HEK293T (cell line): ENCODE measurements at regions not wholly inside any gene's neighbourhood (a gene's known extent, or its start where the extent isn't known, plus 50 kb on each side); places are given as distances from the start of the nearest gene placed in this dataset.

Source experiments
- CTCF ChIA-PET: fragments of 350-600 bp; formaldehyde crosslinking; extraction: SDS; loops from one replicate; lab custom pipeline; 2021; ENCODE audit warnings: antibody characterized with exemption, inconsistent platforms; lab: Yijun Ruan, JAX
- POLR2A ChIA-PET: fragments of 350-600 bp; formaldehyde crosslinking; extraction: SDS; loops from one replicate; lab custom pipeline; 2020; ENCODE audit warnings: antibody characterized with exemption, inconsistent platforms; lab: Yijun Ruan, JAX
- DNase-seq: peaks from one replicate; pipeline ENCODE4 v3.0.0; 2012; ENCODE audit warnings: mixed read lengths; ENCODE audit errors: extremely low spot score
- ARNT ChIP-seq: fragments of 450-650 bp; IDR thresholded peaks from 2 replicates; pipeline ENCODE4 v1.6.1; 2017; ENCODE audit warnings: mild to moderate bottlenecking
- BHLHE40 ChIP-seq: fragments of 450-650 bp; IDR thresholded peaks from 2 replicates; pipeline ENCODE4 v1.6.1; 2016; ENCODE audit warnings: mild to moderate bottlenecking, moderate library complexity, borderline replicate concordance
- CTBP1 ChIP-seq: fragments of 450-650 bp; IDR thresholded peaks from 2 replicates; pipeline ENCODE4 v1.6.1; 2016; ENCODE audit warnings: borderline replicate concordance
- ELF4 ChIP-seq: fragments of 450-650 bp; IDR thresholded peaks from 2 replicates; pipeline ENCODE4 v1.6.1; 2017; ENCODE audit warnings: antibody characterized with exemption
- FOXA1 ChIP-seq: fragments of 450-650 bp; IDR thresholded peaks from 2 replicates; pipeline ENCODE4 v1.6.1; 2016; ENCODE audit warnings: mild to moderate bottlenecking
- FOXK2 ChIP-seq: fragments of 450-650 bp; IDR thresholded peaks from 2 replicates; pipeline ENCODE4 v1.6.1; 2016; ENCODE audit warnings: mild to moderate bottlenecking
- FOXM1 ChIP-seq: fragments of 450-650 bp; IDR thresholded peaks from 2 replicates; pipeline ENCODE4 v1.6.1; 2017; ENCODE audit warnings: mild to moderate bottlenecking, borderline replicate concordance
- HDGF ChIP-seq: fragments of 450-650 bp; IDR thresholded peaks from 2 replicates; pipeline ENCODE4 v1.6.1; 2017; ENCODE audit warnings: antibody characterized with exemption, borderline replicate concordance
- L3MBTL2 ChIP-seq: fragments of 450-650 bp; conservative IDR thresholded peaks from 2 replicates; pipeline ENCODE4 v1.6.1; 2016; ENCODE audit warnings: mild to moderate bottlenecking
- LEF1 ChIP-seq: fragments of 450-650 bp; IDR thresholded peaks from 2 replicates; pipeline ENCODE4 v1.6.1; 2017; ENCODE audit warnings: mild to moderate bottlenecking, borderline replicate concordance
- NFRKB ChIP-seq: fragments of 450-650 bp; IDR thresholded peaks from 2 replicates; pipeline ENCODE4 v1.6.1; 2016; ENCODE audit warnings: mild to moderate bottlenecking, moderate library complexity
- SP1 ChIP-seq: fragments of 450-650 bp; IDR thresholded peaks from 2 replicates; pipeline ENCODE4 v1.6.1; 2017
- SUZ12 ChIP-seq: fragments of 450-650 bp; IDR thresholded peaks from 2 replicates; pipeline ENCODE4 v1.6.1; 2016; ENCODE audit warnings: mild to moderate bottlenecking
- TARDBP ChIP-seq: fragments of 450-650 bp; IDR thresholded peaks from 2 replicates; pipeline ENCODE4 v1.6.1; 2016
- ZNF384 ChIP-seq: fragments of 450-650 bp; IDR thresholded peaks from 2 replicates; pipeline ENCODE4 v1.6.1; 2016
- TF ChIP-seq, protein P1 (sequence below): fragments of 450-650 bp; IDR thresholded peaks from 2 replicates; pipeline ENCODE4 v1.6.1; 2016

DNA sequence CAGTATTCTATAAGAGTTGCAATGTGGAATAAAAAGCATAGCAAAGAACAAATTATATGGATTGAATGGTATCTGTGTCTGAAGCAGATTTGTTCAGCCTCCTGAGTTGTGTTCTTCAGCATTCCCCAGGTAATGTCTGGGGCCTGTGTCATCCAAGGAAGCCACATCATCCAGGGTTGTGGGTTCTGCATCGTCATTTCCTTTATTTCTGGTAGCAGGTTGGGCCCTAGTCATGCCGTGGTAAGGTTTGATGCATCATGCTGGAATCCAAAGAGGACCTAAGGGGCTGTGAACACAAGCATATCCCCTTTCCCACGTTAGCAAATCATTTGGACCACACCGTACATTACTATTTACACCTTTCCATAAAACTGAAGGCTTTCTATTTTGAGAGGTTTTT is 131.0 kb upstream of the ZNF91 start:
- TF ChIP-seq LEF1 (no peak), FOXK2 (no peak), SUZ12 (no peak), ARNT (no peak), CTBP1 (no peak), TARDBP (no peak), ZNF384 (no peak)
- TF ChIP-seq, protein P1, sequence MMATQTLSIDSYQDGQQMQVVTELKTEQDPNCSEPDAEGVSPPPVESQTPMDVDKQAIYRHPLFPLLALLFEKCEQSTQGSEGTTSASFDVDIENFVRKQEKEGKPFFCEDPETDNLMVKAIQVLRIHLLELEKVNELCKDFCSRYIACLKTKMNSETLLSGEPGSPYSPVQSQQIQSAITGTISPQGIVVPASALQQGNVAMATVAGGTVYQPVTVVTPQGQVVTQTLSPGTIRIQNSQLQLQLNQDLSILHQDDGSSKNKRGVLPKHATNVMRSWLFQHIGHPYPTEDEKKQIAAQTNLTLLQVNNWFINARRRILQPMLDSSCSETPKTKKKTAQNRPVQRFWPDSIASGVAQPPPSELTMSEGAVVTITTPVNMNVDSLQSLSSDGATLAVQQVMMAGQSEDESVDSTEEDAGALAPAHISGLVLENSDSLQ = no peak
- ChIA-PET POLR2A (no interaction called here), CTCF (no interaction called here)
- no peak for DNase-seq

DNA sequence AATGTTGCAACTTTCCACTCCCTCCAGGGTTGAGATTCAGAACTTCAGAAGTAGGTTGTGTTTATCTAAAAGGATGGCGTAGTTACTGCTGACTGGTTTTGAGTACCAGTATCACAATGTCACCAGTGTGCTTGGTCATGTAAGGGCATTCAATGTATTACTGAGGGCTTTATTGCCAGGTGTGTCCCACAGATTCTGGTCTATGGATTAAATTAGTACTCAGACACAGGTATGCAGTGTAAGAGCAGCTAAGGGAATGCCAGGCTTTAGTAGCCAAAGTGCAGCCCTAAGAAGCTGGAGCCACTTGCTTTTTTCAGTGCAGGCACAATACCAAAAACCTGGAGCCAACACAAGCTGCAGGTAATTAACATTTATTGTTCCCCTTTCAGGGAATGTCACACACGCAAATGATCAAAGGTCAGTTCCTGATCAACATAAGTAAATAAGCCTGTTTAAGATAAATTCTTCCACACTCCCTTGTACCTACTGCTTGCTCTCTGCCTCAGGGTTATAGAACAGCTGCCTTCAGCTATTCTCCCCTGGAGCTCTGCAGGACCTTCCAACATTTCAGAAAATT is 130.1 kb upstream of the ZNF91 start:
- TF ChIP-seq L3MBTL2 (no peak), TARDBP (no peak), SP1 (no peak), LEF1 (no peak), SUZ12 (no peak), FOXM1 (no peak), ZNF384 (no peak), FOXA1 (no peak), ELF4 (no peak), ARNT (no peak), CTBP1 (no peak), BHLHE40 (no peak), HDGF (no peak), NFRKB (no peak), FOXK2 (no peak)
- TF ChIP-seq, protein P1 = no peak
- ChIA-PET CTCF (no interaction called here), POLR2A (no interaction called here)
- DNase-seq = no peak

DNA sequence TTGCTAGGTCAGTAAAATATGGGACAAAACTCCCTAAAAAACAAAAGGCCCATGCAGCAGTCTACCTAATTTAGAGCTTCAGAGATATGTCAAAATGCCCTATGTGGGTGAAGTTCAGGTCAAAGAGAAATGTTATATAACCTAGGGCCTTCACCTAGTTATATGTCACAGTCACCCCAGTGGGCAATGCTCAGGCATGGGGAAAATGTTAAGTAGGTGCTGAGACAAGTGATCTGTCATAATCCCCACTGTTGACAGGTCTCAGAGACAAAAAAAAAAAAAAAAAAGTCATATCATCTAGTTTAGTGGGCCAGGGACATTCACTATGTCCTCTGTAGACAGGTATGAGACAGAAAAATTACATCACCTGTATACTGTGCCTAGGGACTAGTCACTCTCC is 128.6 kb upstream of the ZNF91 start:
- TF ChIP-seq FOXA1 = no peak
- no peak for TF ChIP-seq L3MBTL2
- TF ChIP-seq, protein P1 = no peak
- TF ChIP-seq SP1 = no peak
- TF ChIP-seq NFRKB = no peak
- no peak for TF ChIP-seq TARDBP
- no peak for TF ChIP-seq SUZ12
- no peak for TF ChIP-seq ARNT
- TF ChIP-seq LEF1 = no peak
- no peak for TF ChIP-seq CTBP1
- no peak for TF ChIP-seq HDGF
- no peak for TF ChIP-seq FOXM1
- TF ChIP-seq BHLHE40 = no peak
- POLR2A ChIA-PET = no interaction called here
- DNase-seq = no peak
- CTCF ChIA-PET = no interaction called here

DNA sequence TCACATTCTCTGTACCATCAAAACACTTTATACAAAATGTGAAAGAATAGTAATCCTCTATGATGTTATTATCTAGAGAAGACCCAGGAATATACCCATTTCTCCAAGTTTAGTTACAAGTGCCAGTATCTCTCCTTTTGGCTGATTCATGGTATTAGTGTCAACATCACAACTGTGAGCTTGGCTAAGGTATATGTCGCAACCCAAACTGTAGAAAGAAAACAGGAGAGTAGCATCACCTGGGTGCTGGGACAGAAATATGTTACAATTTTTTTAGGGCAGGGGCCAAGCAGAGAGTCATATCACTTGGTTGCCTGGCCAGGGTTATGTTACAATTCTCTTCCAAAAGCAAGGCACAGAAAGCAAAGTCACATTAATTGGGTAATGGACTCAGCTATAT is 127.2 kb upstream of the ZNF91 start:
- ChIA-PET CTCF (no interaction called here), POLR2A (no interaction called here)
- DNase-seq = no peak
- no peak for TF ChIP-seq CTBP1
- TF ChIP-seq FOXM1 = no peak
- TF ChIP-seq SP1 = no peak
- no peak for TF ChIP-seq LEF1
- no peak for TF ChIP-seq NFRKB
- TF ChIP-seq HDGF = no peak
- no peak for TF ChIP-seq ARNT
- TF ChIP-seq FOXK2 = no peak
- no peak for TF ChIP-seq L3MBTL2
- TF ChIP-seq, protein P1 = no peak
- TF ChIP-seq FOXA1 = no peak
- TF ChIP-seq TARDBP = no peak
- TF ChIP-seq ZNF384 = no peak
- no peak for TF ChIP-seq SUZ12
- no peak for TF ChIP-seq ELF4
- no peak for TF ChIP-seq BHLHE40

DNA sequence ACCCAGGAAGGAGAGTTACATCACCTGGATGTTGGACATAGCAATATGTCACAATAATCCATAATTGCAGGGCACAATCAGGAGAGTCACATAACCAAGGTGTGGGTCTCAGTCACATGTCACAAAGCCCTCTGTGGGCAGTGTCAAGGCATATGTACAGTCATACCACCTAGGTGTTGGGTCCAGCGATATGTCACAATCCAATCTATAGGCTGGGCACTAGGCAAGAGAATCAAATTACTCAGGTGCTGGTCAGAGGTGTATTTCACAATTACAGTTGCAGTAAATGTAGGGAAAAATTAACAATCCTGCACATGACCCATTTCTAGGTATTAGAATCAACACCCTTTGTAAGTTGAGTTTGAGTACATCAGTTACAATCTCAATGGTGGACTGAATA is 126.2 kb upstream of the ZNF91 start:
- DNase-seq = no peak
- CTCF ChIA-PET = no interaction called here
- TF ChIP-seq NFRKB (no peak), FOXM1 (no peak), FOXK2 (no peak)
- POLR2A ChIA-PET = no interaction called here

DNA sequence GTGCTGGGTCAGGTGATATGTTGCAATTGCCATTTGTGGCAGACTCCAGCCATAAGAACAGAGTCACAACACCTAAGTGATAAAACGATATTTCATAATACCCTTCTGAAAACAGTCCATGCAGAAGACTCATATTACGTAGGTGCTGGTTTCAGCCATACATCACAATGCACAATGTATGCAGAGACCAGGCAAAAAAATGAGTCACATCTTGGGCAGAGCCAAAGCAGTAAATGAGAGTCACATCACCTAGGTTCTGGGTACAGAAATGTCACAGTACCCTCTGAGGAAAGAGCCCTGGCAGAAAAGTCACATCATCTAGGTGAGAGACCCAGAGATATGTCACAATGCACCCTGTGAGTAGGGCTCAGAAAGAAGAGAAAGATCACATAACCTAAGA is 125.2 kb upstream of the ZNF91 start:
- ChIA-PET CTCF (no interaction called here), POLR2A (no interaction called here)
- no peak for DNase-seq
- TF ChIP-seq ZNF384 (no peak), ELF4 (no peak), NFRKB (no peak), BHLHE40 (no peak), CTBP1 (no peak), ARNT (no peak), FOXA1 (no peak)

DNA sequence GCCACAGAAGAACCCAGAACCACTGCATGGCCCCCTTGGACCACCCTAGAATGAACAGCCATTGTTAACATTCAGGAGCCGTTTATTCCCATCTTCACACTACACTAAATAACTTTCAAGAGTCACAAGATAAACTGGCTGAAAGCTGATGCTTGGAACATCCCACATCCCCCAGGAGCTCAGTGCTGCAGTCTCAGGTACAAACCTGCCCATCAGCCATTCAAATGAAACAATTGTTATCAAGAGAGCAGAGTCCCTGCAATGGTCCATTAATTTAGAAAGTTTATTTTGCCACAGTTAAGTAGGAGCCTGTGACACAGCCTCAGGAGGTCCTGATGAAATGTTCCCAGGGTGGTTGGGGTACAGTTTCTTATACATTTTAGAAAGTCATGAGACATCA is 123.8 kb upstream of the ZNF91 start:
- no peak for DNase-seq
- TF ChIP-seq ZNF384 (no peak), ARNT (no peak), HDGF (no peak), TARDBP (no peak), FOXK2 (no peak), NFRKB (no peak), LEF1 (no peak), CTBP1 (no peak), SUZ12 (no peak), FOXM1 (no peak), FOXA1 (no peak), L3MBTL2 (no peak)
- TF ChIP-seq, protein P1 = no peak
- ChIA-PET POLR2A (no interaction called here), CTCF (no interaction called here)
